H1 (cell line): ENCODE measurements at regions not wholly inside any gene's neighbourhood (a gene's known extent, or its start where the extent isn't known, plus 50 kb on each side); places are given as distances from the start of the nearest gene placed in this dataset.

ENCODE experiments used
- CTCF ChIA-PET: fragments of 300-600 bp; sonication (Branson Sonifier 250); formaldehyde crosslinking; loops from one replicate; lab custom pipeline; 2021; ENCODE audit not compliant: partially characterized antibody; lab: Charles Lee
- POLR2A ChIA-PET: fragments of 300-600 bp; sonication (Branson Sonifier 250); formaldehyde crosslinking; loops from one replicate; lab custom pipeline; 2021; ENCODE audit warnings: inconsistent platforms; ENCODE audit not compliant: partially characterized antibody; lab: Charles Lee
- DNase-seq, 2 experiments: peaks; one replicate each; pipeline versions ENCODE4 v3.0.0 to v3.0.0-alpha.2; 2010 to 2022; ENCODE audit warnings: low spot score in 2 of 2, low read depth in 1 of 2, mixed read lengths in 1 of 2
- FAIRE-seq: peaks from 2 replicates; lab custom pipeline; 2011; peaks lifted over from hg19 to GRCh38; lab: Jason Lieb, UNC
- H2AFZ ChIP-seq: 2 replicates; pipeline ENCODE4 v1.8.1; 2012; ENCODE audit warnings: low read length, inconsistent platforms
- H2AK5ac ChIP-seq: 2 replicates; pipeline ENCODE4 v1.6.1; 2013; ENCODE audit warnings: low read depth, low read length
- H2BK120ac ChIP-seq: replicated peaks from 2 replicates; pipeline ENCODE3; 2013; ENCODE audit warnings: low read depth, low read length, inconsistent platforms
- H2BK12ac ChIP-seq: 2 replicates; pipeline ENCODE4 v1.6.1; 2013; ENCODE audit warnings: low read depth, low read length
- H2BK15ac ChIP-seq: 2 replicates; pipeline ENCODE4 v1.6.1; 2013; ENCODE audit warnings: low read length
- H2BK20ac ChIP-seq: 2 replicates; pipeline ENCODE4 v1.6.1; 2013; ENCODE audit warnings: low read length
- H2BK5ac ChIP-seq: 2 replicates; pipeline ENCODE4 v1.6.1; 2013; ENCODE audit warnings: low read depth, low read length
- H3K14ac ChIP-seq: 2 replicates; pipeline ENCODE4 v1.6.1; 2013; ENCODE audit warnings: inconsistent platforms; ENCODE audit not compliant: insufficient read length
- H3K18ac ChIP-seq: 2 replicates; pipeline ENCODE4 v1.6.1; 2013; ENCODE audit warnings: low read length; ENCODE audit errors: extremely low read depth
- H3K23ac ChIP-seq: 2 replicates; pipeline ENCODE4 v1.6.1; 2013; ENCODE audit warnings: inconsistent platforms; ENCODE audit not compliant: insufficient read length
- H3K23me2 ChIP-seq: 2 replicates; pipeline ENCODE4 v1.6.1; 2013; ENCODE audit warnings: low read depth, low read length
- H3K27ac ChIP-seq: 2 replicates; pipeline ENCODE4 v1.6.1; 2011; ENCODE audit warnings: low read depth, low read length, inconsistent platforms
- H3K27me3 ChIP-seq, 4 experiments: replicated peaks in 1 of 4; 1 replicate in 1 of 4; 2 replicates in 3 of 4; pipeline versions ENCODE4 v1.6.1 to v1.8.1; 2011 to 2013; ENCODE audit warnings: low read length in 3 of 4, mild to moderate bottlenecking in 3 of 4, inconsistent platforms in 2 of 4, mixed read lengths in 2 of 4, moderate library complexity in 1 of 4; ENCODE audit not compliant: control insufficient read depth in 3 of 4, insufficient read depth in 3 of 4; ENCODE audit errors: extremely low read depth in 1 of 4
- H3K36me3 ChIP-seq, 4 experiments: 2 replicates each; pipeline versions ENCODE4 v1.6.1 to v1.8.1; 2011 to 2013; ENCODE audit warnings: mild to moderate bottlenecking in 4 of 4, low read length in 3 of 4, moderate library complexity in 2 of 4, control low read depth in 1 of 4, inconsistent platforms in 1 of 4; ENCODE audit not compliant: insufficient read depth in 4 of 4, control insufficient read depth in 2 of 4
- H3K4ac ChIP-seq: replicated peaks from 2 replicates; pipeline ENCODE3; 2013; ENCODE audit warnings: low read length, low read depth, mixed read lengths, inconsistent platforms; ENCODE audit not compliant: insufficient read length
- H3K4me1 ChIP-seq, 4 experiments: replicated peaks in 1 of 4; 1 replicate in 1 of 4; 2 replicates in 3 of 4; pipeline versions ENCODE4 v1.6.1 to v1.8.1; 2011 to 2013; ENCODE audit warnings: low read length in 3 of 4, inconsistent platforms in 2 of 4, mixed read lengths in 1 of 4; ENCODE audit not compliant: insufficient read depth in 4 of 4, control insufficient read depth in 3 of 4
- H3K4me2 ChIP-seq, 2 experiments: 2 replicates each; pipeline versions ENCODE4 v1.6.1 to v1.8.1; 2011 to 2013; ENCODE audit warnings: low read depth in 2 of 2, low read length in 2 of 2, control low read depth in 1 of 2, inconsistent platforms in 1 of 2, mild to moderate bottlenecking in 1 of 2; ENCODE audit not compliant: insufficient read depth in 1 of 2
- H3K4me3 ChIP-seq, 4 experiments: fragments of 200-600, 300-600 bp in 1 of 4; sonication (generic), shearing (Covaris generic), sonication (Bioruptor Twin) in 1 of 4; 2 replicates each; pipeline versions ENCODE4 v1.5.1 to v1.8.1; 2011 to 2016; ENCODE audit warnings: low read length in 4 of 4, low read depth in 3 of 4, control low read depth in 2 of 4, inconsistent platforms in 2 of 4, mild to moderate bottlenecking in 2 of 4, mixed read lengths in 1 of 4, moderate library complexity in 1 of 4; ENCODE audit not compliant: insufficient read depth in 2 of 4; ENCODE audit errors: extremely low read depth in 1 of 4
- H3K56ac ChIP-seq: replicated peaks from 2 replicates; pipeline ENCODE3; 2013; ENCODE audit warnings: low read depth, mild to moderate bottlenecking, mixed read lengths, low read length, inconsistent platforms; ENCODE audit not compliant: insufficient read length
- H3K79me1 ChIP-seq: 2 replicates; pipeline ENCODE4 v1.6.1; 2013; ENCODE audit warnings: low read depth, low read length, control low read depth
- H3K79me2 ChIP-seq, 2 experiments: 2 replicates each; pipeline versions ENCODE4 v1.6.1 to v1.8.1; 2012 to 2013; ENCODE audit warnings: low read length in 2 of 2, mild to moderate bottlenecking in 2 of 2, inconsistent platforms in 1 of 2; ENCODE audit not compliant: insufficient read depth in 2 of 2, control insufficient read depth in 1 of 2
- H3K9ac ChIP-seq, 4 experiments: replicated peaks in 1 of 4; 1 replicate in 1 of 4; 2 replicates in 3 of 4; pipeline versions ENCODE4 v1.6.1 to v1.8.1; 2011 to 2013; ENCODE audit warnings: low read depth in 3 of 4, low read length in 3 of 4, control low read depth in 2 of 4, mild to moderate bottlenecking in 2 of 4, moderate library complexity in 2 of 4, inconsistent platforms in 1 of 4; ENCODE audit errors: extremely low read depth in 1 of 4
- H3K9me3 ChIP-seq, 2 experiments: 2 replicates each; pipeline versions ENCODE4 v1.6.1 to v1.8.1; 2012 to 2013; ENCODE audit warnings: mild to moderate bottlenecking in 2 of 2, moderate library complexity in 2 of 2, control low read depth in 1 of 2, inconsistent platforms in 1 of 2, low read depth in 1 of 2, low read length in 1 of 2, mixed read lengths in 1 of 2; ENCODE audit not compliant: insufficient read depth in 2 of 2
- H4K20me1 ChIP-seq, 2 experiments: replicated peaks in 1 of 2; 2 replicates each; pipeline versions ENCODE3 to v1.8.1; 2011 to 2013; ENCODE audit warnings: inconsistent platforms in 2 of 2, low read length in 2 of 2, mild to moderate bottlenecking in 1 of 2; ENCODE audit not compliant: insufficient read depth in 2 of 2, control insufficient read depth in 1 of 2
- H4K5ac ChIP-seq: 2 replicates; pipeline ENCODE4 v1.6.1; 2013; ENCODE audit warnings: low read length, low read depth, mixed read lengths, inconsistent platforms; ENCODE audit not compliant: insufficient read length
- H4K8ac ChIP-seq: 2 replicates; pipeline ENCODE4 v1.8.0; 2013; ENCODE audit warnings: mild to moderate bottlenecking, moderate library complexity, low read length, inconsistent platforms; ENCODE audit not compliant: insufficient read depth; ENCODE audit errors: extremely low read depth
- H4K91ac ChIP-seq: replicated peaks from 2 replicates; pipeline ENCODE3; 2013; ENCODE audit warnings: low read length, mixed read lengths, inconsistent platforms; ENCODE audit not compliant: insufficient read length
- ATF2 ChIP-seq: IDR thresholded peaks from 2 replicates; pipeline ENCODE4 v1.6.1; 2012; ENCODE audit warnings: low read length, inconsistent platforms
- BCL11A ChIP-seq, 2 experiments: IDR thresholded peaks; one replicate each; pipeline ENCODE4 v1.6.1; 2011; ENCODE audit warnings: low read depth in 2 of 2, low read length in 2 of 2, mild to moderate bottlenecking in 2 of 2
- KDM4A ChIP-seq: IDR thresholded peaks from one replicate; pipeline ENCODE4 v1.7.1; 2012; ENCODE audit warnings: low read depth, mild to moderate bottlenecking, moderate library complexity, low read length, inconsistent platforms; ENCODE audit not compliant: severe bottlenecking
- KDM5A ChIP-seq: fragments of 200-600 bp; IDR thresholded peaks from 2 replicates; pipeline ENCODE4 v1.7.1; 2012; ENCODE audit warnings: mild to moderate bottlenecking, low read length, inconsistent platforms, mixed read lengths
- TAF7 ChIP-seq: optimal IDR thresholded peaks from 2 replicates; pipeline ENCODE3; 2011; ENCODE audit warnings: low read depth, mild to moderate bottlenecking, inconsistent platforms, low read length, moderate library complexity, borderline replicate concordance
- WGBS, 2 experiments: shearing (Covaris generic) in 1 of 2; methylation state at CpG; one replicate each; pipeline versions ENCODE4 v1.1.6 to v1.1.7; 2013 to 2015; ENCODE audit warnings: low lambda C conversion rate in 2 of 2, mixed read lengths in 2 of 2, inconsistent platforms in 1 of 2, low coverage in 1 of 2, missing lambda C conversion rate in 1 of 2; ENCODE audit not compliant: insufficient replicate concordance in 2 of 2, insufficient coverage in 1 of 2, insufficient read length in 1 of 2; ENCODE audit errors: extremely low coverage in 1 of 2, missing lambda C conversion rate in 1 of 2; 5-methylcytosine and 5-hydroxymethylcytosine counted together
- TF ChIP-seq, protein P1 (sequence below): IDR thresholded peaks from 2 replicates; pipeline ENCODE4 v1.6.1; 2012; ENCODE audit warnings: inconsistent platforms

GRCh38 chr6:15882915-15883314 lies 220.1 kb upstream of the DTNBP1 start:
- H4K91ac ChIP-seq = peak overlapping the region; percentile 0
- H3K14ac ChIP-seq = no peak overlapping the region

More at GRCh38 chr6:15882915-15883314, 220.1 kb upstream of the DTNBP1 start:
- Histone ChIP-seq H3K4me2 (no peak overlapping the region), H2BK120ac (no peak overlapping the region), H2AFZ (no peak overlapping the region), H3K4me1 (no peaks in the 10 kb centered on the region), H2BK5ac (no peak overlapping the region), H3K27ac (no peak overlapping the region), H4K20me1 (no peaks in the 10 kb centered on the region), H2BK20ac (no peak overlapping the region), H3K4ac (no peak overlapping the region), H3K18ac (no peak overlapping the region), H3K79me2 (no peaks in the 10 kb centered on the region), H3K9me3 (no peaks in the 10 kb centered on the region), H2BK12ac (0 out of 2 replicates have a peak overlapping the region, but pooled peaks have one; percentile 12), H2BK15ac (no peak overlapping the region), H2AK5ac (no peak overlapping the region), H4K8ac (no peak overlapping the region), H3K56ac (no peak overlapping the region), H4K5ac (no peak overlapping the region), H3K36me3 (no peaks in the 10 kb centered on the region), H3K23ac (no peak overlapping the region), H3K27me3 (no peaks in the 10 kb centered on the region; a peak in 1 of 7 replicates), H3K4me3 (no peak overlapping the region), H3K23me2 (no peaks in the 10 kb centered on the region), H3K79me1 (no peaks in the 10 kb centered on the region), H3K9ac (no peak overlapping the region)
- DNase-seq (no peak), FAIRE-seq (no peak)
- TF ChIP-seq, protein P1, sequence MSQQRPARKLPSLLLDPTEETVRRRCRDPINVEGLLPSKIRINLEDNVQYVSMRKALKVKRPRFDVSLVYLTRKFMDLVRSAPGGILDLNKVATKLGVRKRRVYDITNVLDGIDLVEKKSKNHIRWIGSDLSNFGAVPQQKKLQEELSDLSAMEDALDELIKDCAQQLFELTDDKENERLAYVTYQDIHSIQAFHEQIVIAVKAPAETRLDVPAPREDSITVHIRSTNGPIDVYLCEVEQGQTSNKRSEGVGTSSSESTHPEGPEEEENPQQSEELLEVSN = no peak
- TF ChIP-seq BCL11A (IDR thresholded peaks at IDR 0.05; ENCODE audit: low read depth in 2 of 2, low read length in 2 of 2) = no peak
- no peak for TF ChIP-seq TAF7
- no peak for TF ChIP-seq KDM4A
- no peak for TF ChIP-seq ATF2
- no peak for TF ChIP-seq KDM5A
- WGBS, 2 experiments = 89% methylated on average over 6 of the region's 6 CpGs; no CpG with 5 or more reads in 1 of the 2 experiments
- CTCF ChIA-PET = interaction anchor here (0.9 to 1.6 kb wide), 3 partner anchors 9 to 300 kb away, joined by 3 to 4 read pairs (median 3); no protein-coding TSS in a partner anchor
- POLR2A ChIA-PET = interaction anchor here (2.5 kb wide), 1 partner anchor 248 kb away, joined by 5 read pairs; no protein-coding TSS in a partner anchor
